SK-N-SH (cell line): ENCODE measurements at regions not wholly inside any gene's neighbourhood (a gene's known extent, or its start where the extent isn't known, plus 50 kb on each side); places are given as distances from the start of the nearest gene placed in this dataset.

Source experiments
- CTCF ChIA-PET: fragments of 300-600, 350-600 bp; formaldehyde crosslinking; extraction: SDS; loops from one replicate; lab custom pipeline; 2021; lab: Yijun Ruan, JAX
- POLR2A ChIA-PET: fragments of 350-600 bp; sonication (Branson Sonifier 250); formaldehyde crosslinking; extraction: SDS; loops from one replicate; lab custom pipeline; 2020; ENCODE audit warnings: antibody characterized with exemption, inconsistent platforms; lab: Yijun Ruan, JAX
- DNase-seq: peaks from one replicate; pipeline ENCODE4 v3.0.0; 2012
- H2AFZ ChIP-seq: fragments of 200-600 bp; sonication (generic); 2 replicates; pipeline ENCODE4 v1.8.1; 2016; ENCODE audit warnings: antibody characterized with exemption, mild to moderate bottlenecking, low read depth
- H3F3A ChIP-seq: fragments of 200-600 bp; sonication (generic); replicated peaks from 2 replicates; pipeline ENCODE3; 2016; ENCODE audit warnings: antibody characterized with exemption, mild to moderate bottlenecking; ENCODE audit not compliant: insufficient read depth
- H3K27ac ChIP-seq, 2 experiments: fragments of 200-500 bp in 1 of 2; fragments of 200-600 bp in 1 of 2; sonication (Bioruptor generic) in 1 of 2; sonication (generic), shearing (Covaris generic) in 1 of 2; 2 replicates each; pipeline versions ENCODE4 v1.5.1 to v1.6.1; 2014 to 2016; ENCODE audit warnings: low read depth in 2 of 2, inconsistent platforms in 1 of 2, low read length in 1 of 2, mild to moderate bottlenecking in 1 of 2, mixed read lengths in 1 of 2
- H3K27me3 ChIP-seq: fragments of 200-600 bp; sonication (generic), shearing (Covaris generic); 2 replicates; pipeline ENCODE4 v1.6.1; 2016; ENCODE audit warnings: mixed run types; ENCODE audit not compliant: insufficient read depth
- H3K36me3 ChIP-seq, 2 experiments: fragments of 200-500 bp in 1 of 2; fragments of 200-600 bp in 1 of 2; sonication (Bioruptor generic) in 1 of 2; sonication (generic) in 1 of 2; replicated peaks in 1 of 2; 2 replicates each; pipeline versions ENCODE3 to v1.5.1; 2014 to 2016; ENCODE audit warnings: low read length in 1 of 2, mild to moderate bottlenecking in 1 of 2; ENCODE audit not compliant: insufficient read depth in 2 of 2, control insufficient read depth in 1 of 2
- H3K4me1 ChIP-seq, 2 experiments: fragments of 200-500 bp in 1 of 2; fragments of 200-600 bp in 1 of 2; sonication (Bioruptor generic) in 1 of 2; sonication (generic), shearing (Covaris generic) in 1 of 2; 2 replicates each; pipeline versions ENCODE4 v1.5.1 to v1.6.1; 2014 to 2016; ENCODE audit warnings: low read depth in 1 of 2, low read length in 1 of 2, mixed run types in 1 of 2; ENCODE audit not compliant: insufficient read depth in 2 of 2, control insufficient read depth in 1 of 2
- H3K4me2 ChIP-seq: fragments of 200-600 bp; sonication (generic), shearing (Covaris generic); 2 replicates; pipeline ENCODE4 v1.6.1; 2017; ENCODE audit warnings: mixed run types
- H3K4me3 ChIP-seq, 2 experiments: fragments of 200-500 bp in 1 of 2; fragments of 200-600 bp in 1 of 2; sonication (Bioruptor generic) in 1 of 2; sonication (generic), shearing (Covaris generic) in 1 of 2; 2 replicates each; pipeline versions ENCODE4 v1.5.1 to v1.8.1; 2014 to 2016; ENCODE audit warnings: low read depth in 2 of 2, inconsistent platforms in 1 of 2, low read length in 1 of 2, mild to moderate bottlenecking in 1 of 2, mixed read lengths in 1 of 2, moderate library complexity in 1 of 2
- H3K79me2 ChIP-seq: fragments of 200-600 bp; sonication (generic); 2 replicates; pipeline ENCODE4 v1.8.1; 2017; ENCODE audit warnings: mild to moderate bottlenecking; ENCODE audit not compliant: insufficient read depth
- H3K9ac ChIP-seq: fragments of 200-600 bp; sonication (generic); 2 replicates; pipeline ENCODE4 v1.6.1; 2017; ENCODE audit warnings: mixed run types
- H3K9me2 ChIP-seq: fragments of 200-600 bp; sonication (generic); 2 replicates; pipeline ENCODE4 v1.6.1; 2017; ENCODE audit warnings: mixed run types
- H3K9me3 ChIP-seq: fragments of 200-600 bp; sonication (generic); 2 replicates; pipeline ENCODE4 v1.6.1; 2017; ENCODE audit warnings: mixed run types, mild to moderate bottlenecking, moderate library complexity
- H4K20me1 ChIP-seq: fragments of 200-600 bp; sonication (generic); 2 replicates; pipeline ENCODE4 v1.6.1; 2017; ENCODE audit warnings: mild to moderate bottlenecking, mixed run types; ENCODE audit not compliant: insufficient read depth
- ELF1 ChIP-seq: IDR thresholded peaks from 2 replicates; pipeline ENCODE4 v1.4.0; 2012
- EP300 ChIP-seq, 2 experiments: IDR thresholded peaks; 2 replicates each; pipeline versions ENCODE4 v1.4.0 to v1.6.1; 2012; ENCODE audit warnings: borderline replicate concordance in 1 of 2, low read depth in 1 of 2, low read length in 1 of 2
- FOSL2 ChIP-seq: IDR thresholded peaks from 2 replicates; pipeline ENCODE4 v1.4.0; 2012; ENCODE audit warnings: low read depth, mild to moderate bottlenecking, moderate library complexity, borderline replicate concordance
- GABPA ChIP-seq: IDR thresholded peaks from 2 replicates; pipeline ENCODE4 v1.4.0; 2012; ENCODE audit warnings: low read depth, mild to moderate bottlenecking
- MEF2A ChIP-seq: IDR thresholded peaks from 2 replicates; pipeline ENCODE4 v1.4.0; 2012; ENCODE audit warnings: low read depth, borderline replicate concordance
- POLR2AphosphoS5 ChIP-seq: IDR thresholded peaks from 2 replicates; pipeline ENCODE4 v1.6.1; 2012; ENCODE audit warnings: low read depth, low read length
- RCOR1 ChIP-seq: fragments of 150-350 bp; IDR thresholded peaks from 2 replicates; pipeline ENCODE4 v1.6.1; 2017; ENCODE audit warnings: antibody characterized with exemption, low read length
- RFX5 ChIP-seq: IDR thresholded peaks from 2 replicates; pipeline ENCODE4 v1.6.1; 2012; ENCODE audit warnings: mild to moderate bottlenecking, improper control_type of control experiment, low read length
- RXRA ChIP-seq: IDR thresholded peaks from 2 replicates; pipeline ENCODE4 v1.4.0; 2012; ENCODE audit warnings: low read depth, mild to moderate bottlenecking, borderline replicate concordance
- SIN3A ChIP-seq: IDR thresholded peaks from 2 replicates; pipeline ENCODE4 v1.6.1; 2012; ENCODE audit warnings: low read depth, mild to moderate bottlenecking, low read length, moderate library complexity, borderline replicate concordance
- SMC3 ChIP-seq: IDR thresholded peaks from 2 replicates; pipeline ENCODE4 v1.6.1; 2012; ENCODE audit warnings: low read depth, low read length, improper control_type of control experiment
- TAF1 ChIP-seq: IDR thresholded peaks from 2 replicates; pipeline ENCODE4 v1.6.1; 2012; ENCODE audit warnings: low read depth, mild to moderate bottlenecking, low read length, moderate library complexity, borderline replicate concordance
- TCF12 ChIP-seq: IDR thresholded peaks from 2 replicates; pipeline ENCODE4 v1.4.0; 2012
- TEAD4 ChIP-seq: IDR thresholded peaks from 2 replicates; pipeline ENCODE4 v1.4.0; 2012; ENCODE audit warnings: mild to moderate bottlenecking, borderline replicate concordance; ENCODE audit not compliant: insufficient read depth
- YY1 ChIP-seq: IDR thresholded peaks from 2 replicates; pipeline ENCODE4 v1.4.0; 2012; ENCODE audit warnings: low read depth, mild to moderate bottlenecking
- WGBS: methylation state at CpG from one replicate; pipeline ENCODE4 v1.1.6; 2017; ENCODE audit warnings: low lambda C conversion rate; 5-methylcytosine and 5-hydroxymethylcytosine counted together
- TF ChIP-seq, protein P1 (sequence below): IDR thresholded peaks from 2 replicates; pipeline ENCODE4 v1.4.0; 2012; ENCODE audit warnings: low read depth, borderline replicate concordance
- TF ChIP-seq, protein P2 (sequence below): IDR thresholded peaks from 2 replicates; pipeline ENCODE4 v1.4.0; 2012; ENCODE audit warnings: low read depth, borderline replicate concordance
- TF ChIP-seq, protein P3 (sequence below): fragments of 150-350 bp; IDR thresholded peaks from 2 replicates; pipeline ENCODE4 v1.6.1; 2016; ENCODE audit warnings: mild to moderate bottlenecking, low read depth, low read length
- TF ChIP-seq, protein P4 (sequence below): IDR thresholded peaks from 2 replicates; pipeline ENCODE4 v1.4.0; 2012; ENCODE audit warnings: low read depth
- TF ChIP-seq, protein P5 (sequence below): fragments of 150-350 bp; IDR thresholded peaks from 2 replicates; pipeline ENCODE4 v1.6.1; 2017; ENCODE audit warnings: antibody characterized with exemption, low read length, low read depth, borderline replicate concordance

DNA sequence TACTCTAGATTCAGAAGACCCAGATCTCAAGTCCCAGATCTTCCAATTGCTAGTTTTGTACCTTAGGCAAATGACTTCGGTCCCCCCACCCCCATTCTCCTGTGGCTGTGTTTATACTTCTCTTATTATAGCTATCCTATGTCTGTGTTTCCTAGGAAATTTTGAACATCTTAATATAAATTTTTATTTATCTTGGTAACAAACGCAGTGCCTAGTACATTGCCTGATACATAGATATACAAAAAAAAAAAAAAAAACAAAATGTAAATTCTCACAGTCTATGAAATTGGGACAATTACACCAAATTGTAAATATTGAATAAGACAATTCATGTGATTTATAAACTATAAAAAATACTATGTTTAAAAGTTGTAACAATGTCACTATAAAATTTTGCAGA, 84.1 kb upstream of the SLC44A3 start:
- WGBS = 99% methylated on average over 2 of the region's 2 CpGs
- H3K9ac ChIP-seq = no peak overlapping the region
- no peaks in the 10 kb centered on the region for H4K20me1 ChIP-seq
- H3K4me3 ChIP-seq = no peak overlapping the region
- peaks cover 12% of the 10 kb centered on the region for H3F3A ChIP-seq
- H3K4me2 ChIP-seq = no peak overlapping the region
- H3K9me3 ChIP-seq = no peaks in the 10 kb centered on the region
- no peak overlapping the region for H3K27ac ChIP-seq
- TF ChIP-seq TEAD4 (no peak), ELF1 (no peak), POLR2AphosphoS5 (no peak), SMC3 (no peak), TAF1 (no peak), SIN3A (no peak), EP300 (IDR thresholded peaks at IDR 0.05; ENCODE audit: borderline replicate concordance in 1 of 2, low read depth in 1 of 2, low read length in 1 of 2) (no peak), RCOR1 (no peak), YY1 (no peak), RXRA (no peak), MEF2A (no peak), RFX5 (no peak), TCF12 (no peak), GABPA (no peak), FOSL2 (no peak)
- TF ChIP-seq, protein P1, sequence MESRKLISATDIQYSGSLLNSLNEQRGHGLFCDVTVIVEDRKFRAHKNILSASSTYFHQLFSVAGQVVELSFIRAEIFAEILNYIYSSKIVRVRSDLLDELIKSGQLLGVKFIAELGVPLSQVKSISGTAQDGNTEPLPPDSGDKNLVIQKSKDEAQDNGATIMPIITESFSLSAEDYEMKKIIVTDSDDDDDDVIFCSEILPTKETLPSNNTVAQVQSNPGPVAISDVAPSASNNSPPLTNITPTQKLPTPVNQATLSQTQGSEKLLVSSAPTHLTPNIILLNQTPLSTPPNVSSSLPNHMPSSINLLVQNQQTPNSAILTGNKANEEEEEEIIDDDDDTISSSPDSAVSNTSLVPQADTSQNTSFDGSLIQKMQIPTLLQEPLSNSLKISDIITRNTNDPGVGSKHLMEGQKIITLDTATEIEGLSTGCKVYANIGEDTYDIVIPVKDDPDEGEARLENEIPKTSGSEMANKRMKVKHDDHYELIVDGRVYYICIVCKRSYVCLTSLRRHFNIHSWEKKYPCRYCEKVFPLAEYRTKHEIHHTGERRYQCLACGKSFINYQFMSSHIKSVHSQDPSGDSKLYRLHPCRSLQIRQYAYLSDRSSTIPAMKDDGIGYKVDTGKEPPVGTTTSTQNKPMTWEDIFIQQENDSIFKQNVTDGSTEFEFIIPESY = no peak
- TF ChIP-seq, protein P2, sequence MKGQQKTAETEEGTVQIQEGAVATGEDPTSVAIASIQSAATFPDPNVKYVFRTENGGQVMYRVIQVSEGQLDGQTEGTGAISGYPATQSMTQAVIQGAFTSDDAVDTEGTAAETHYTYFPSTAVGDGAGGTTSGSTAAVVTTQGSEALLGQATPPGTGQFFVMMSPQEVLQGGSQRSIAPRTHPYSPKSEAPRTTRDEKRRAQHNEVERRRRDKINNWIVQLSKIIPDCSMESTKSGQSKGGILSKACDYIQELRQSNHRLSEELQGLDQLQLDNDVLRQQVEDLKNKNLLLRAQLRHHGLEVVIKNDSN = no peak
- TF ChIP-seq, protein P3, sequence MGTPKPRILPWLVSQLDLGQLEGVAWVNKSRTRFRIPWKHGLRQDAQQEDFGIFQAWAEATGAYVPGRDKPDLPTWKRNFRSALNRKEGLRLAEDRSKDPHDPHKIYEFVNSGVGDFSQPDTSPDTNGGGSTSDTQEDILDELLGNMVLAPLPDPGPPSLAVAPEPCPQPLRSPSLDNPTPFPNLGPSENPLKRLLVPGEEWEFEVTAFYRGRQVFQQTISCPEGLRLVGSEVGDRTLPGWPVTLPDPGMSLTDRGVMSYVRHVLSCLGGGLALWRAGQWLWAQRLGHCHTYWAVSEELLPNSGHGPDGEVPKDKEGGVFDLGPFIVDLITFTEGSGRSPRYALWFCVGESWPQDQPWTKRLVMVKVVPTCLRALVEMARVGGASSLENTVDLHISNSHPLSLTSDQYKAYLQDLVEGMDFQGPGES = no peak
- TF ChIP-seq, protein P4, sequence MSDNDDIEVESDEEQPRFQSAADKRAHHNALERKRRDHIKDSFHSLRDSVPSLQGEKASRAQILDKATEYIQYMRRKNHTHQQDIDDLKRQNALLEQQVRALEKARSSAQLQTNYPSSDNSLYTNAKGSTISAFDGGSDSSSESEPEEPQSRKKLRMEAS = no peak
- TF ChIP-seq, protein P5, sequence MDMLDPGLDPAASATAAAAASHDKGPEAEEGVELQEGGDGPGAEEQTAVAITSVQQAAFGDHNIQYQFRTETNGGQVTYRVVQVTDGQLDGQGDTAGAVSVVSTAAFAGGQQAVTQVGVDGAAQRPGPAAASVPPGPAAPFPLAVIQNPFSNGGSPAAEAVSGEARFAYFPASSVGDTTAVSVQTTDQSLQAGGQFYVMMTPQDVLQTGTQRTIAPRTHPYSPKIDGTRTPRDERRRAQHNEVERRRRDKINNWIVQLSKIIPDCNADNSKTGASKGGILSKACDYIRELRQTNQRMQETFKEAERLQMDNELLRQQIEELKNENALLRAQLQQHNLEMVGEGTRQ = no peak
- TF ChIP-seq, all 33 proteins: peak for 0
- Histone ChIP-seq H3K79me2 (no peaks in the 10 kb centered on the region), H2AFZ (no peak overlapping the region), H3K9me2 (no peaks in the 10 kb centered on the region), H3K36me3 (no peaks in the 10 kb centered on the region), H3K4me1 (peaks cover 0 to 19% of the 10 kb centered on the region in 2 experiments; a peak in 1 of 4 replicates), H3K27me3 (no peaks in the 10 kb centered on the region)
- POLR2A ChIA-PET = no interaction called here
- no peak for DNase-seq
- CTCF ChIA-PET = no interaction called here
